GM21381 (cell line): ENCODE measurements at regions not wholly inside any gene's neighbourhood (a gene's known extent, or its start where the extent isn't known, plus 50 kb on each side); places are given as distances from the start of the nearest gene placed in this dataset.
"Not testable (repeated sequence)": the region's sequence is repeated elsewhere in the genome, so short reads cannot be mapped to it uniquely, and the experiment has no call there.

Experiments used
- ATAC-seq: cut with Tn5 transposase; IDR thresholded peaks from one replicate; pipeline ENCODE4 v1.9.1; 2021; ENCODE audit warnings: mild to moderate bottlenecking, moderate library complexity; ENCODE audit not compliant: unreplicated experiment

- ATAC-seq, result no peak
These were observed 354.1 kb downstream of the TXNL1 start for GRCh38 chr18:56284319-56284718.

- no peak for ATAC-seq
These were observed 355.1 kb downstream of the TXNL1 start for GRCh38 chr18:56283316-56283715.

- no peak for ATAC-seq
These were observed 355.9 kb downstream of the TXNL1 start for GRCh38 chr18:56282234-56283104.

GRCh38 chr18:56279816-56280215, 358.6 kb downstream of the TXNL1 start:
- ATAC-seq, result not testable (repeated sequence)

GRCh38 chr18:56278421-56279003, 359.9 kb downstream of the TXNL1 start:
- ATAC-seq, result no peak

- no peak for ATAC-seq
These were observed 361.9 kb downstream of the TXNL1 start for GRCh38 chr18:56276466-56276865.

- ATAC-seq, result no peak
These were observed 364.7 kb downstream of the TXNL1 start for GRCh38 chr18:56273541-56274219.

GRCh38 chr18:56270671-56271250, 367.6 kb downstream of the TXNL1 start:
- no peak for ATAC-seq

- no peak for ATAC-seq
These were observed 368.4 kb downstream of the TXNL1 start for GRCh38 chr18:56269958-56270357.

GRCh38 chr18:56268952-56269351, 369.4 kb downstream of the TXNL1 start:
- no peak for ATAC-seq

- no peak for ATAC-seq
These were observed 371.1 kb downstream of the TXNL1 start for GRCh38 chr18:56267334-56267733.

- no peak for ATAC-seq
These were observed 380.2 kb downstream of the TXNL1 start for GRCh38 chr18:56258178-56258577.

GRCh38 chr18:56257205-56257604, 381.2 kb downstream of the TXNL1 start:
- peak; percentile 80 for ATAC-seq

- ATAC-seq, result no peak
These were observed 381.7 kb downstream of the TXNL1 start for GRCh38 chr18:56256659-56257058.

- no peak for ATAC-seq
These were observed 383.0 kb downstream of the TXNL1 start for GRCh38 chr18:56255381-56255780.

GRCh38 chr18:56252456-56252855, 385.9 kb downstream of the TXNL1 start:
- no peak for ATAC-seq

GRCh38 chr18:56248610-56249235, 389.7 kb downstream of the TXNL1 start:
- peak; percentile 99 for ATAC-seq

- ATAC-seq, result no peak
These were observed 391.5 kb downstream of the TXNL1 start for GRCh38 chr18:56246916-56247315.

- no peak for ATAC-seq
These were observed 392.4 kb downstream of the TXNL1 start for GRCh38 chr18:56245866-56246580.

GRCh38 chr18:56240405-56240804, 398.0 kb downstream of the TXNL1 start:
- no peak for ATAC-seq
